H1 (cell line): ENCODE measurements at regions not wholly inside any gene's neighbourhood (a gene's known extent, or its start where the extent isn't known, plus 50 kb on each side); places are given as distances from the start of the nearest gene placed in this dataset.
A peak's percentile ranks its signal among the peaks of the same experiment; 100 is the strongest.

Experiments
- CTCF ChIA-PET: fragments of 300-600 bp; sonication (Branson Sonifier 250); formaldehyde crosslinking; loops from one replicate; lab custom pipeline; 2021; ENCODE audit not compliant: partially characterized antibody; lab: Charles Lee
- POLR2A ChIA-PET: fragments of 300-600 bp; sonication (Branson Sonifier 250); formaldehyde crosslinking; loops from one replicate; lab custom pipeline; 2021; ENCODE audit warnings: inconsistent platforms; ENCODE audit not compliant: partially characterized antibody; lab: Charles Lee
- DNase-seq, 2 experiments: peaks; one replicate each; pipeline versions ENCODE4 v3.0.0 to v3.0.0-alpha.2; 2010 to 2022; ENCODE audit warnings: low spot score in 2 of 2, low read depth in 1 of 2, mixed read lengths in 1 of 2
- FAIRE-seq: peaks from 2 replicates; lab custom pipeline; 2011; peaks lifted over from hg19 to GRCh38; lab: Jason Lieb, UNC
- H2AFZ ChIP-seq: 2 replicates; pipeline ENCODE4 v1.8.1; 2012; ENCODE audit warnings: low read length, inconsistent platforms
- H2AK5ac ChIP-seq: 2 replicates; pipeline ENCODE4 v1.6.1; 2013; ENCODE audit warnings: low read depth, low read length
- H2BK120ac ChIP-seq: replicated peaks from 2 replicates; pipeline ENCODE3; 2013; ENCODE audit warnings: low read depth, low read length, inconsistent platforms
- H2BK12ac ChIP-seq: 2 replicates; pipeline ENCODE4 v1.6.1; 2013; ENCODE audit warnings: low read depth, low read length
- H2BK15ac ChIP-seq: 2 replicates; pipeline ENCODE4 v1.6.1; 2013; ENCODE audit warnings: low read length
- H2BK20ac ChIP-seq: 2 replicates; pipeline ENCODE4 v1.6.1; 2013; ENCODE audit warnings: low read length
- H2BK5ac ChIP-seq: 2 replicates; pipeline ENCODE4 v1.6.1; 2013; ENCODE audit warnings: low read depth, low read length
- H3K14ac ChIP-seq: 2 replicates; pipeline ENCODE4 v1.6.1; 2013; ENCODE audit warnings: inconsistent platforms; ENCODE audit not compliant: insufficient read length
- H3K18ac ChIP-seq: 2 replicates; pipeline ENCODE4 v1.6.1; 2013; ENCODE audit warnings: low read length; ENCODE audit errors: extremely low read depth
- H3K23ac ChIP-seq: 2 replicates; pipeline ENCODE4 v1.6.1; 2013; ENCODE audit warnings: inconsistent platforms; ENCODE audit not compliant: insufficient read length
- H3K23me2 ChIP-seq: 2 replicates; pipeline ENCODE4 v1.6.1; 2013; ENCODE audit warnings: low read depth, low read length
- H3K27ac ChIP-seq: 2 replicates; pipeline ENCODE4 v1.6.1; 2011; ENCODE audit warnings: low read depth, low read length, inconsistent platforms
- H3K27me3 ChIP-seq, 4 experiments: replicated peaks in 1 of 4; 1 replicate in 1 of 4; 2 replicates in 3 of 4; pipeline versions ENCODE4 v1.6.1 to v1.8.1; 2011 to 2013; ENCODE audit warnings: low read length in 3 of 4, mild to moderate bottlenecking in 3 of 4, inconsistent platforms in 2 of 4, mixed read lengths in 2 of 4, moderate library complexity in 1 of 4; ENCODE audit not compliant: control insufficient read depth in 3 of 4, insufficient read depth in 3 of 4; ENCODE audit errors: extremely low read depth in 1 of 4
- H3K36me3 ChIP-seq, 4 experiments: 2 replicates each; pipeline versions ENCODE4 v1.6.1 to v1.8.1; 2011 to 2013; ENCODE audit warnings: mild to moderate bottlenecking in 4 of 4, low read length in 3 of 4, moderate library complexity in 2 of 4, control low read depth in 1 of 4, inconsistent platforms in 1 of 4; ENCODE audit not compliant: insufficient read depth in 4 of 4, control insufficient read depth in 2 of 4
- H3K4ac ChIP-seq: replicated peaks from 2 replicates; pipeline ENCODE3; 2013; ENCODE audit warnings: low read length, low read depth, mixed read lengths, inconsistent platforms; ENCODE audit not compliant: insufficient read length
- H3K4me1 ChIP-seq, 4 experiments: replicated peaks in 1 of 4; 1 replicate in 1 of 4; 2 replicates in 3 of 4; pipeline versions ENCODE4 v1.6.1 to v1.8.1; 2011 to 2013; ENCODE audit warnings: low read length in 3 of 4, inconsistent platforms in 2 of 4, mixed read lengths in 1 of 4; ENCODE audit not compliant: insufficient read depth in 4 of 4, control insufficient read depth in 3 of 4
- H3K4me2 ChIP-seq, 2 experiments: 2 replicates each; pipeline versions ENCODE4 v1.6.1 to v1.8.1; 2011 to 2013; ENCODE audit warnings: low read depth in 2 of 2, low read length in 2 of 2, control low read depth in 1 of 2, inconsistent platforms in 1 of 2, mild to moderate bottlenecking in 1 of 2; ENCODE audit not compliant: insufficient read depth in 1 of 2
- H3K4me3 ChIP-seq, 4 experiments: fragments of 200-600, 300-600 bp in 1 of 4; sonication (generic), shearing (Covaris generic), sonication (Bioruptor Twin) in 1 of 4; 2 replicates each; pipeline versions ENCODE4 v1.5.1 to v1.8.1; 2011 to 2016; ENCODE audit warnings: low read length in 4 of 4, low read depth in 3 of 4, control low read depth in 2 of 4, inconsistent platforms in 2 of 4, mild to moderate bottlenecking in 2 of 4, mixed read lengths in 1 of 4, moderate library complexity in 1 of 4; ENCODE audit not compliant: insufficient read depth in 2 of 4; ENCODE audit errors: extremely low read depth in 1 of 4
- H3K56ac ChIP-seq: replicated peaks from 2 replicates; pipeline ENCODE3; 2013; ENCODE audit warnings: low read depth, mild to moderate bottlenecking, mixed read lengths, low read length, inconsistent platforms; ENCODE audit not compliant: insufficient read length
- H3K79me1 ChIP-seq: 2 replicates; pipeline ENCODE4 v1.6.1; 2013; ENCODE audit warnings: low read depth, low read length, control low read depth
- H3K79me2 ChIP-seq, 2 experiments: 2 replicates each; pipeline versions ENCODE4 v1.6.1 to v1.8.1; 2012 to 2013; ENCODE audit warnings: low read length in 2 of 2, mild to moderate bottlenecking in 2 of 2, inconsistent platforms in 1 of 2; ENCODE audit not compliant: insufficient read depth in 2 of 2, control insufficient read depth in 1 of 2
- H3K9ac ChIP-seq, 4 experiments: replicated peaks in 1 of 4; 1 replicate in 1 of 4; 2 replicates in 3 of 4; pipeline versions ENCODE4 v1.6.1 to v1.8.1; 2011 to 2013; ENCODE audit warnings: low read depth in 3 of 4, low read length in 3 of 4, control low read depth in 2 of 4, mild to moderate bottlenecking in 2 of 4, moderate library complexity in 2 of 4, inconsistent platforms in 1 of 4; ENCODE audit errors: extremely low read depth in 1 of 4
- H3K9me3 ChIP-seq, 2 experiments: 2 replicates each; pipeline versions ENCODE4 v1.6.1 to v1.8.1; 2012 to 2013; ENCODE audit warnings: mild to moderate bottlenecking in 2 of 2, moderate library complexity in 2 of 2, control low read depth in 1 of 2, inconsistent platforms in 1 of 2, low read depth in 1 of 2, low read length in 1 of 2, mixed read lengths in 1 of 2; ENCODE audit not compliant: insufficient read depth in 2 of 2
- H4K20me1 ChIP-seq, 2 experiments: replicated peaks in 1 of 2; 2 replicates each; pipeline versions ENCODE3 to v1.8.1; 2011 to 2013; ENCODE audit warnings: inconsistent platforms in 2 of 2, low read length in 2 of 2, mild to moderate bottlenecking in 1 of 2; ENCODE audit not compliant: insufficient read depth in 2 of 2, control insufficient read depth in 1 of 2
- H4K5ac ChIP-seq: 2 replicates; pipeline ENCODE4 v1.6.1; 2013; ENCODE audit warnings: low read length, low read depth, mixed read lengths, inconsistent platforms; ENCODE audit not compliant: insufficient read length
- H4K8ac ChIP-seq: 2 replicates; pipeline ENCODE4 v1.8.0; 2013; ENCODE audit warnings: mild to moderate bottlenecking, moderate library complexity, low read length, inconsistent platforms; ENCODE audit not compliant: insufficient read depth; ENCODE audit errors: extremely low read depth
- H4K91ac ChIP-seq: replicated peaks from 2 replicates; pipeline ENCODE3; 2013; ENCODE audit warnings: low read length, mixed read lengths, inconsistent platforms; ENCODE audit not compliant: insufficient read length
- CBX5 ChIP-seq: fragments of 300-800, 300-1000 bp; sonication (generic); IDR thresholded peaks from 2 replicates; pipeline ENCODE4 v1.7.1; 2016; ENCODE audit warnings: antibody characterized with exemption, low read length, low read depth
- KDM5A ChIP-seq: fragments of 200-600 bp; IDR thresholded peaks from 2 replicates; pipeline ENCODE4 v1.7.1; 2012; ENCODE audit warnings: mild to moderate bottlenecking, low read length, inconsistent platforms, mixed read lengths
- POU5F1 ChIP-seq: IDR thresholded peaks from 2 replicates; pipeline ENCODE4 v1.6.1; 2011; ENCODE audit warnings: low read depth, mild to moderate bottlenecking, low read length, moderate library complexity
- YY1 ChIP-seq: IDR thresholded peaks from 2 replicates; pipeline ENCODE4 v1.6.1; 2011; ENCODE audit warnings: low read depth, mild to moderate bottlenecking, low read length
- WGBS, 2 experiments: shearing (Covaris generic) in 1 of 2; methylation state at CpG; one replicate each; pipeline versions ENCODE4 v1.1.6 to v1.1.7; 2013 to 2015; ENCODE audit warnings: low lambda C conversion rate in 2 of 2, mixed read lengths in 2 of 2, inconsistent platforms in 1 of 2, low coverage in 1 of 2, missing lambda C conversion rate in 1 of 2; ENCODE audit not compliant: insufficient replicate concordance in 2 of 2, insufficient coverage in 1 of 2, insufficient read length in 1 of 2; ENCODE audit errors: extremely low coverage in 1 of 2, missing lambda C conversion rate in 1 of 2; 5-methylcytosine and 5-hydroxymethylcytosine counted together

DNA sequence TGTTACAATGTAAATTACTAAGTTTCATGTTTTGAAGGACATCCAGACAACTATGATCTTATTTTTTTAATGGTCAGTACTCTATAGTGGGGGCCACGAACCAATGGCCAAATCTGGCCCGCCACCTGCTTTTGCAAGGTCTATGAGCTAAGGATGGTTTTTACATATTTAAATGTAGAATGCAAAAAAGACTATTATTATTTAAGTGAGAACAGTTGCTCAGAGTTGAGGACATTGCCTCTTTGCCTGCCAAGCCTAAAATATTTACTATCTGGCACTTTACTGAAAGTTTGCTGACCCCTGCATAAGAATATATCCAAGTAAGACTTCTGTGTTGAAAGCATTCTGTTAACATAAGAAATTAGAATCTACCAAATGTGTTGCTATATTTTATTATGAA lies 163.7 kb upstream of the MDFIC2 start:
- no peaks in the 10 kb centered on the region for H4K20me1 ChIP-seq
- H3K27me3 ChIP-seq = no peaks in the 10 kb centered on the region
- no peak overlapping the region for H2AK5ac ChIP-seq
- no peak overlapping the region for H2AFZ ChIP-seq
- TF ChIP-seq KDM5A = no peak
- TF ChIP-seq YY1 = no peak
- TF ChIP-seq CBX5 = no peak
- TF ChIP-seq POU5F1 = 0 out of 2 replicates have a peak, but pooled peaks have one; percentile 52
- no peak overlapping the region for H2BK5ac ChIP-seq
- H4K91ac ChIP-seq = no peak overlapping the region
- no peak overlapping the region for H4K8ac ChIP-seq
- H3K23ac ChIP-seq = no peak overlapping the region
- 44% methylated on average over 2 of the region's 2 CpGs; no CpG with 5 or more reads in 1 of the 2 experiments for WGBS, 2 experiments
- H3K27ac ChIP-seq = no peak overlapping the region
- no peaks in the 10 kb centered on the region for H3K79me2 ChIP-seq
- H3K23me2 ChIP-seq = no peaks in the 10 kb centered on the region
- no peak overlapping the region for H3K4ac ChIP-seq
- no peak overlapping the region for H4K5ac ChIP-seq
- no peak for DNase-seq
- no peak overlapping the region; a peak in 1 of 4 replicates for H3K4me2 ChIP-seq
- no peak overlapping the region for H3K18ac ChIP-seq
- H2BK15ac ChIP-seq = no peak overlapping the region
- H2BK120ac ChIP-seq = no peak overlapping the region
- FAIRE-seq = no peak
- ChIA-PET POLR2A (no interaction called here), CTCF (no interaction called here)
- no peaks in the 10 kb centered on the region for H3K79me1 ChIP-seq
- no peak overlapping the region for H2BK12ac ChIP-seq
- H3K9ac ChIP-seq = no peak overlapping the region
- H3K4me1 ChIP-seq = peaks cover 0 to 4% (median 0%) of the 10 kb centered on the region in 4 experiments; a peak in 3 of 7 replicates
- H3K9me3 ChIP-seq = peaks cover 15 to 20% of the 10 kb centered on the region in 2 experiments
- H3K4me3 ChIP-seq = no peak overlapping the region
- H3K56ac ChIP-seq = no peak overlapping the region
- H3K14ac ChIP-seq = no peak overlapping the region
- H2BK20ac ChIP-seq = no peak overlapping the region
- H3K36me3 ChIP-seq = peaks cover 0 to 5% (median 1%) of the 10 kb centered on the region in 4 experiments; a peak in 3 of 8 replicates
